Gastroesophageal sphincter (tissue), 4 donors: ENCODE measurements at regions not wholly inside any gene's neighbourhood (a gene's known extent, or its start where the extent isn't known, plus 50 kb on each side); places are given as distances from the start of the nearest gene placed in this dataset.

Experiments used
- ATAC-seq: fragments of 150-250 bp; one replicate; pipeline ENCODE4 v1.9.1; 2016; ENCODE audit warnings: mild to moderate bottlenecking, moderate library complexity
- H3K27ac ChIP-seq, 4 donors: fragments of 200-600 bp; sonication (generic) in 3 of 4; 1 replicate in 3 of 4; 2 replicates in 1 of 4; pipeline ENCODE4 v1.5.1; 2016 to 2019
- H3K27me3 ChIP-seq: fragments of 200-600 bp; sonication (generic); one replicate; pipeline ENCODE4 v1.5.1; 2019
- H3K36me3 ChIP-seq, 2 donors: fragments of 200-600 bp; sonication (generic); one replicate each; pipeline ENCODE4 v1.5.1; 2019; ENCODE audit warnings: control low read depth in 1 of 2
- H3K4me1 ChIP-seq, 3 donors: fragments of 200-600 bp; sonication (generic); 1 replicate in 2 of 3; 2 replicates in 1 of 3; pipeline ENCODE4 v1.5.1; 2016 to 2019; ENCODE audit warnings: control low read depth in 2 of 3
- H3K4me3 ChIP-seq, 2 donors: fragments of 200-600 bp; sonication (generic); one replicate each; pipeline ENCODE4 v1.5.1; 2019; ENCODE audit warnings: mild to moderate bottlenecking in 1 of 2, moderate library complexity in 1 of 2
- H3K9me3 ChIP-seq, 3 donors: fragments of 200-600 bp; sonication (generic); one replicate each; pipeline ENCODE4 v1.5.1; 2017 to 2019; ENCODE audit warnings: control low read depth in 2 of 3
- EP300 ChIP-seq: sonication (generic); formaldehyde crosslinking; IDR thresholded peaks from one replicate; pipeline ENCODE4 v1.6.1; 2017; ENCODE audit warnings: antibody characterized with exemption, mild to moderate bottlenecking
- POLR2A ChIP-seq, 2 donors: fragments of 450-650 bp; IDR thresholded peaks; one replicate each; pipeline ENCODE4 v1.6.1; 2017; ENCODE audit warnings: antibody characterized with exemption in 2 of 2, mild to moderate bottlenecking in 2 of 2, moderate library complexity in 1 of 2
- POLR2AphosphoS5 ChIP-seq: sonication (generic); formaldehyde crosslinking; IDR thresholded peaks from one replicate; pipeline ENCODE4 v1.6.1; 2017; ENCODE audit warnings: antibody characterized with exemption
- WGBS, 2 donors: methylation state at CpG; one replicate each; pipeline ENCODE4 v1.1.5; 2018; ENCODE audit warnings: low coverage in 1 of 2; 5-methylcytosine and 5-hydroxymethylcytosine counted together
- TF ChIP-seq, protein P1 (sequence below), 4 experiments: fragments of 200-600 bp in 2 of 4; fragments of 450-650 bp in 2 of 4; sonication (generic) in 1 of 4; IDR thresholded peaks; one replicate each; pipeline ENCODE4 v1.5.1; 2017 to 2019; ENCODE audit warnings: antibody characterized with exemption in 4 of 4, mild to moderate bottlenecking in 2 of 4, moderate library complexity in 2 of 4

DNA sequence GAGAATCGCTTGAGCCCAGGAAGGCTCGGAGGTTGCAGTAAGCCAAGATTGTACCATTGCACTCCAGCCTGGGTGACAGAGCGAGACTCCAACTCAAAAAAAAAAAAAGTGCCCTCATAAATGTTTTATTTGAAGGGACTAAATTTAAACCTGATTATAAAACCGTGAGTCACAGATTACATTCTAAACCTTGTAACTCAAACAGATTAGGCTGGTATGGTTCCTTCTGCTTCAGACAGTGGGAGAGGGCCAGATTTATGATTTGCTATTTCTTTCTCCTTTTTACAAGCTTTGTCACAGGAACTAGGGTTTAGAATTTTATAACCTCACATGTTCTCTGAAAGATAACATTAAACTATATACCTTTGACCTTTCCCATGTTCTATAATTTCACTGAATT is 801.2 kb upstream of the ZWINT start:
- H3K4me3 ChIP-seq, result no peak overlapping the region
- no peak overlapping the region for H3K27ac ChIP-seq
- 33 to 73% methylated on average over 1 of the region's 4 CpGs for WGBS, 2 donors
- H3K36me3 ChIP-seq, result no peaks in the 10 kb centered on the region
- no peak for ATAC-seq
- H3K27me3 ChIP-seq, result no peaks in the 10 kb centered on the region
- TF ChIP-seq, protein P1, sequence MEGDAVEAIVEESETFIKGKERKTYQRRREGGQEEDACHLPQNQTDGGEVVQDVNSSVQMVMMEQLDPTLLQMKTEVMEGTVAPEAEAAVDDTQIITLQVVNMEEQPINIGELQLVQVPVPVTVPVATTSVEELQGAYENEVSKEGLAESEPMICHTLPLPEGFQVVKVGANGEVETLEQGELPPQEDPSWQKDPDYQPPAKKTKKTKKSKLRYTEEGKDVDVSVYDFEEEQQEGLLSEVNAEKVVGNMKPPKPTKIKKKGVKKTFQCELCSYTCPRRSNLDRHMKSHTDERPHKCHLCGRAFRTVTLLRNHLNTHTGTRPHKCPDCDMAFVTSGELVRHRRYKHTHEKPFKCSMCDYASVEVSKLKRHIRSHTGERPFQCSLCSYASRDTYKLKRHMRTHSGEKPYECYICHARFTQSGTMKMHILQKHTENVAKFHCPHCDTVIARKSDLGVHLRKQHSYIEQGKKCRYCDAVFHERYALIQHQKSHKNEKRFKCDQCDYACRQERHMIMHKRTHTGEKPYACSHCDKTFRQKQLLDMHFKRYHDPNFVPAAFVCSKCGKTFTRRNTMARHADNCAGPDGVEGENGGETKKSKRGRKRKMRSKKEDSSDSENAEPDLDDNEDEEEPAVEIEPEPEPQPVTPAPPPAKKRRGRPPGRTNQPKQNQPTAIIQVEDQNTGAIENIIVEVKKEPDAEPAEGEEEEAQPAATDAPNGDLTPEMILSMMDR (IDR thresholded peaks at IDR 0.05), result no peak
- TF ChIP-seq POLR2AphosphoS5 (no peak), POLR2A (IDR thresholded peaks at IDR 0.05) (no peak), EP300 (no peak)
- H3K4me1 ChIP-seq, result no peaks in the 10 kb centered on the region
- H3K9me3 ChIP-seq, result no peaks in the 10 kb centered on the region

DNA sequence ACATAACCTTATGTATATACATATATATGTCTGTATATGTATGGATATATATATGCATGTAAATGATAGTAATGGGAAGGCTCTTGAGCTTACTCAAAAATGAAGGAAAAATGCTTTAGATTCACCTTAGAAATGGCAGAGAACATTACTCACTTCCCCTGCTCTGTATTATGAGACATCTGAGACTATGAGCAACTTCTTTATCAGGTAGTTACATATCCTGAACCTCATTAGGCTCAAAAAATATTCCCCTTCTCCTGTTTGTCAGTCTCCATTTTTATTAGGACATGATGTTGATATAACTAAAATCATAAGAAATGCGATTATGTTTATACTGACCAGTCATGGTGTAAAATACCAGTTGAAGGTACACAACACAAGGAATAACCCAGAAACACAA is 800.1 kb upstream of the ZWINT start:
- H3K4me3 ChIP-seq, result no peak overlapping the region
- no peak for ATAC-seq
- H3K27ac ChIP-seq, result no peak overlapping the region
- H3K27me3 ChIP-seq, result no peaks in the 10 kb centered on the region
- H3K9me3 ChIP-seq, result no peaks in the 10 kb centered on the region
- 60% methylated on average over 1 of the region's 1 CpG; no CpG with 5 or more reads in 1 of the 2 donors for whole genome bisulfite sequencing, 2 donors
- TF ChIP-seq POLR2AphosphoS5 (no peak), POLR2A (IDR thresholded peaks at IDR 0.05) (no peak), EP300 (no peak)
- TF ChIP-seq, protein P1 (IDR thresholded peaks at IDR 0.05), result no peak
- H3K4me1 ChIP-seq, result no peaks in the 10 kb centered on the region
- no peaks in the 10 kb centered on the region for H3K36me3 ChIP-seq

DNA sequence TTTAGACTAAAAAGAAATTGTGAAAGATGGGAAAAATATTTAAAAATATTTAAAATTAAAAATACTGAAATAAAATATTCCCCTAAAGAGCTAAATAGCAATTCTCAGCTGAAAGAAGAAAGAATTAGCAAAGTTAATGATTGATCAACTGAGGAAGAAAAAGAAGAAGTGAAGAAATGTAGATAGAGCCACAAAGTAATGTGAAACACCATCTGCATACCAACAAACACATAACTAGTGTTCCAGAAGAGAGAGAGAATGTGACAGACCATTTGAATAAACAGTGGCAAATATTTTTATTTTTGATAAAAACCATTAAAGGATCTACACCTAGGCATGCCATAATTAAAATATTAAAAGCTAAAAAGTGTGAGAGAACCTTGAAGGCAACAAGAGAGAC is 784.5 kb upstream of the ZWINT start:
- Histone ChIP-seq H3K27ac (no peak overlapping the region), H3K4me3 (no peak overlapping the region), H3K9me3 (no peaks in the 10 kb centered on the region), H3K36me3 (no peaks in the 10 kb centered on the region), H3K4me1 (no peaks in the 10 kb centered on the region), H3K27me3 (no peaks in the 10 kb centered on the region)
- TF ChIP-seq POLR2A (IDR thresholded peaks at IDR 0.05), result no peak
- TF ChIP-seq POLR2AphosphoS5, result no peak
- no peak for TF ChIP-seq EP300
- TF ChIP-seq, protein P1 (IDR thresholded peaks at IDR 0.05), result no peak
- ATAC-seq, result no peak

DNA sequence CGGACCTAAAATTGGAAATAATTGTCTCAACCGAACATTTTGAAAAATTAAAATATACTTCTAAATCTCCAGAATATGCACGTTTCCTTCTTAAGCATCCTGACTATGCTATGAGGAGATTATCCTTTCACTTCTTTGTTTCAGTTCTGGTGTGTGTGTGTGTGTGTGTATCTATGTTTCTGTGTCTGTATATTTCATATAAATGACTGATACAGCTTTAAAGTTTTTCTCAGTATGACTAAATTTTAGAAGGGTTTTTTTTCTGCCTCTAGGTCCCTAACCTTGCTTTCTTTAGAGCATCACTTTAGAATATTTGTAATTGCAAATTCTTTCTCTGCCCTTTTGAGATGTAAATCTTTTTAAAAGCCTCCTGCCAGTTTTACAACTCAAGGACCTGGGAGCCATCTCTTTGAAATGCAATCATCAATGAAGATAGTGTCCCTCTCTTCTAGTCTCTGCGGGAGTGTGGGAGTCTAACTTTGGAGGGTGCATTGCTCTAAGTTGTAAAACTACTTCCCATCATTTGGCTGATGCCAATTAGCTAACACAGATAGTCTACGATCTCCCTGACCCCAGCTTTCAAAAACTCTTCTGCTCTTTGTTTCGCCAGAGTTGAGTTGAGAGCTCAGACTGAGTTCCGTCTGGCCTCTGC is 782.0 kb upstream of the ZWINT start:
- Histone ChIP-seq H3K27me3 (no peaks in the 10 kb centered on the region), H3K27ac (no peak overlapping the region), H3K4me3 (no peak overlapping the region), H3K36me3 (no peaks in the 10 kb centered on the region), H3K9me3 (no peaks in the 10 kb centered on the region), H3K4me1 (no peaks in the 10 kb centered on the region)
- no peak for ATAC-seq
- 34 to 36% methylated on average over 7 of the region's 7 CpGs for WGBS, 2 donors
- no peak for TF ChIP-seq POLR2AphosphoS5
- TF ChIP-seq EP300, result no peak
- no peak for TF ChIP-seq POLR2A (IDR thresholded peaks at IDR 0.05)
- TF ChIP-seq, protein P1 (IDR thresholded peaks at IDR 0.05), result no peak

DNA sequence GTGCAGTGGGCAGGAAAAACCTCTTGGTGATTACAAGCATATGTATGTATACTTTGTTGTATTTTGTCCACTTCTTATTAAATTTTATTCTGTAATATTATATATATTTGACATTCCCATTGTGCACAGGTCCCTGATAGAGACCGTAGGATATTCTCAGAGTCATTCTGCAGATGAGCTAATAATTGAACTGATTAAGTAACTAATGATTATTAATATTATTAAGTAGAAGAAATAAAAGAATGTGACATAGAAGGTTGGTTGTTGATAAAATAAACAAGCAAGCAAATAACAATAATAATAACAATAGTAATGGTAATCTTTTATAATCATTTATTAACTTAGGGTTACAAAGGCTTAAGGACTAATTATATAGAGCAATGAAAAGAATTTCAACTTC is 780.6 kb upstream of the ZWINT start:
- whole genome bisulfite sequencing, 2 donors, result 50 to 86% methylated on average over 1 of the region's 1 CpG
- no peak for ATAC-seq
- no peak overlapping the region for H3K4me3 ChIP-seq

More for the DNA sequence above, 780.6 kb upstream of the ZWINT start:
- Histone ChIP-seq H3K27ac (no peak overlapping the region), H3K27me3 (no peaks in the 10 kb centered on the region), H3K4me1 (no peaks in the 10 kb centered on the region), H3K36me3 (no peaks in the 10 kb centered on the region), H3K9me3 (no peaks in the 10 kb centered on the region)
- TF ChIP-seq POLR2AphosphoS5, result no peak
- no peak for TF ChIP-seq POLR2A (IDR thresholded peaks at IDR 0.05)
- TF ChIP-seq EP300, result no peak
- TF ChIP-seq, protein P1 (IDR thresholded peaks at IDR 0.05), result no peak
